Neural progenitor cell (in vitro differentiated cells): ENCODE measurements at regions not wholly inside any gene's neighbourhood (a gene's known extent, or its start where the extent isn't known, plus 50 kb on each side); places are given as distances from the start of the nearest gene placed in this dataset.

Experiments
- DNase-seq: peaks from one replicate; pipeline ENCODE4 v3.0.0-alpha.2; 2016; ENCODE audit warnings: low spot score
- H2AFZ ChIP-seq: fragments of 200-600 bp; sonication (generic); replicated peaks from 2 replicates; pipeline ENCODE4 v1.6.1; 2016; ENCODE audit warnings: antibody characterized with exemption
- H3F3A ChIP-seq: fragments of 200-600 bp; sonication (generic); 2 replicates; pipeline ENCODE4 v1.6.1; 2016; ENCODE audit warnings: antibody characterized with exemption, low read depth
- H3K27ac ChIP-seq: fragments of 200-600 bp; sonication (generic); 2 replicates; pipeline ENCODE4 v1.5.1; 2016; ENCODE audit warnings: mild to moderate bottlenecking
- H3K27me3 ChIP-seq: fragments of 200-600 bp; sonication (generic); 2 replicates; pipeline ENCODE4 v1.6.1; 2016; ENCODE audit warnings: mild to moderate bottlenecking, moderate library complexity
- H3K36me3 ChIP-seq: fragments of 200-600 bp; sonication (generic); 2 replicates; pipeline ENCODE4 v1.5.1; 2016
- H3K4me1 ChIP-seq: fragments of 200-600 bp; sonication (generic); 2 replicates; pipeline ENCODE4 v1.6.1; 2016; ENCODE audit warnings: mixed run types
- H3K4me2 ChIP-seq: fragments of 200-600 bp; sonication (generic); 2 replicates; pipeline ENCODE4 v1.6.1; 2016
- H3K4me3 ChIP-seq: fragments of 200-600 bp; sonication (generic); 2 replicates; pipeline ENCODE4 v1.5.1; 2016
- H3K79me2 ChIP-seq: fragments of 200-600 bp; sonication (generic); 2 replicates; pipeline ENCODE4 v1.6.1; 2016; ENCODE audit warnings: low read depth
- H3K9ac ChIP-seq: fragments of 200-600 bp; sonication (generic); 2 replicates; pipeline ENCODE4 v1.6.1; 2016
- H3K9me3 ChIP-seq: fragments of 200-600 bp; sonication (generic); 2 replicates; pipeline ENCODE4 v1.5.1; 2016; ENCODE audit warnings: low read depth
- H4K20me1 ChIP-seq: fragments of 200-600 bp; sonication (generic); 2 replicates; pipeline ENCODE4 v1.6.1; 2016; ENCODE audit warnings: low read depth
- H3K27ac Mint-ChIP-seq: 3 replicates; pipeline ENCODE4 v1.8.0; 2021; ENCODE audit warnings: mixed read lengths
- H3K27me3 Mint-ChIP-seq: 2 replicates; pipeline ENCODE4 v1.8.0; 2022; ENCODE audit warnings: low read depth, mild to moderate bottlenecking, inconsistent platforms, moderate library complexity, mixed read lengths; ENCODE audit not compliant: insufficient read depth
- H3K36me3 Mint-ChIP-seq: 3 replicates; pipeline ENCODE4 v1.8.0; 2021; ENCODE audit warnings: mixed read lengths
- H3K4me1 Mint-ChIP-seq: 3 replicates; pipeline ENCODE4 v1.8.0; 2021; ENCODE audit warnings: mixed read lengths
- H3K4me3 Mint-ChIP-seq: 3 replicates; pipeline ENCODE4 v1.8.0; 2021; ENCODE audit warnings: mild to moderate bottlenecking, moderate library complexity, mixed read lengths
- H3K9me3 Mint-ChIP-seq: 3 replicates; pipeline ENCODE4 v1.8.0; 2020; ENCODE audit warnings: mixed read lengths
- EZH2 ChIP-seq: fragments of 200-600 bp; sonication (generic); IDR thresholded peaks from 2 replicates; pipeline ENCODE4 v1.6.1; 2017; ENCODE audit warnings: antibody characterized with exemption, mild to moderate bottlenecking, moderate library complexity
- EZH2phosphoT487 ChIP-seq: fragments of 200-600 bp; sonication (generic); IDR thresholded peaks from 2 replicates; pipeline ENCODE4 v1.6.1; 2017; ENCODE audit warnings: antibody characterized with exemption
- TF ChIP-seq, protein P1 (sequence below): fragments of 200-600 bp; sonication (generic); IDR thresholded peaks from 2 replicates; pipeline ENCODE4 v1.5.1; 2017; ENCODE audit warnings: antibody characterized with exemption, mild to moderate bottlenecking

DNA sequence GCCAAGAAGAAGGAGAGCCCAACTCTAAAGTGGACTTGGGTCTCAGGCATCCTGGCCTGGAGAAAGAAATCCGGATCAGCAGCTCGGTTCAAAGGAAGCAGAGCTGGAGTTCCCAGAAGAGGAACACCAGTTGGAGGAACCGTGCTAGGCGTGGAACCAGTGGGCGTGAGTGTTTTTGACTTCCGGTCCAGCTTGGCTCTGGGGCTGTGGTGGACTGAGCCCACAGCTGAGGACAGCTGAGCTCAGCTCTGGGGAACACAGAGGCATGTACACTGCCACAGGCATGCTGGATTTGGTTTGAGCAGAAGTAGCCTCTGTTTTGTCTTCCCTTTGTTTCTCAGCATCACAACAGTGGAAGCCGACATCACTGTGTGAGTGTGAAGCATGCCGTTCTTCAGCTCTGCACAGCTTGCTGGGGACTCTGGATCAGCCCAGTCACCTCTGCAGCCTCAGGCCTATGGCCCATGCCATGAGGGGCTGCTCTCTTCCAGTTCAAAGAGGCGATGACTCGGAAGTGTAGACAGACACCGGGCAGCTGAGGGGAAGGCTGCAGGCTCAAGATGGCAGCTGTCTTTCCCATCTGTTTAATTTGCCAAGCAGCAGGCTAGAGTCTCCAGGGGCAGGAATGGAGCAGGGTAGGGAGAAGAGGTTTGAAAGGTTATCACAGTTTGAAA lies 185.8 kb upstream of the UBE3A start:
- Mint-ChIP-seq H3K36me3 (no peaks in the 10 kb centered on the region), H3K4me3 (no peak overlapping the region), H3K27me3 (peaks cover 4% of the 10 kb centered on the region), H3K27ac (peak overlapping the region; percentile 10), H3K9me3 (peaks cover 17% of the 10 kb centered on the region), H3K4me1 (no peaks in the 10 kb centered on the region)
- no peak overlapping the region for H3K4me3 ChIP-seq
- DNase-seq = no peak
- H3K27ac ChIP-seq = no peak overlapping the region
- H3K4me1 ChIP-seq = no peaks in the 10 kb centered on the region
- H3K79me2 ChIP-seq = no peaks in the 10 kb centered on the region
- H3K27me3 ChIP-seq = no peaks in the 10 kb centered on the region
- no peaks in the 10 kb centered on the region for H3F3A ChIP-seq
- H3K9ac ChIP-seq = no peak overlapping the region
- no peak for TF ChIP-seq EZH2phosphoT487
- TF ChIP-seq, protein P1, sequence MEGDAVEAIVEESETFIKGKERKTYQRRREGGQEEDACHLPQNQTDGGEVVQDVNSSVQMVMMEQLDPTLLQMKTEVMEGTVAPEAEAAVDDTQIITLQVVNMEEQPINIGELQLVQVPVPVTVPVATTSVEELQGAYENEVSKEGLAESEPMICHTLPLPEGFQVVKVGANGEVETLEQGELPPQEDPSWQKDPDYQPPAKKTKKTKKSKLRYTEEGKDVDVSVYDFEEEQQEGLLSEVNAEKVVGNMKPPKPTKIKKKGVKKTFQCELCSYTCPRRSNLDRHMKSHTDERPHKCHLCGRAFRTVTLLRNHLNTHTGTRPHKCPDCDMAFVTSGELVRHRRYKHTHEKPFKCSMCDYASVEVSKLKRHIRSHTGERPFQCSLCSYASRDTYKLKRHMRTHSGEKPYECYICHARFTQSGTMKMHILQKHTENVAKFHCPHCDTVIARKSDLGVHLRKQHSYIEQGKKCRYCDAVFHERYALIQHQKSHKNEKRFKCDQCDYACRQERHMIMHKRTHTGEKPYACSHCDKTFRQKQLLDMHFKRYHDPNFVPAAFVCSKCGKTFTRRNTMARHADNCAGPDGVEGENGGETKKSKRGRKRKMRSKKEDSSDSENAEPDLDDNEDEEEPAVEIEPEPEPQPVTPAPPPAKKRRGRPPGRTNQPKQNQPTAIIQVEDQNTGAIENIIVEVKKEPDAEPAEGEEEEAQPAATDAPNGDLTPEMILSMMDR = no peak
- TF ChIP-seq EZH2 = no peak
- no peaks in the 10 kb centered on the region for H4K20me1 ChIP-seq
- no peaks in the 10 kb centered on the region for H3K9me3 ChIP-seq
- no peak overlapping the region for H3K4me2 ChIP-seq
- no peaks in the 10 kb centered on the region for H3K36me3 ChIP-seq
- H2AFZ ChIP-seq = no peak overlapping the region

DNA sequence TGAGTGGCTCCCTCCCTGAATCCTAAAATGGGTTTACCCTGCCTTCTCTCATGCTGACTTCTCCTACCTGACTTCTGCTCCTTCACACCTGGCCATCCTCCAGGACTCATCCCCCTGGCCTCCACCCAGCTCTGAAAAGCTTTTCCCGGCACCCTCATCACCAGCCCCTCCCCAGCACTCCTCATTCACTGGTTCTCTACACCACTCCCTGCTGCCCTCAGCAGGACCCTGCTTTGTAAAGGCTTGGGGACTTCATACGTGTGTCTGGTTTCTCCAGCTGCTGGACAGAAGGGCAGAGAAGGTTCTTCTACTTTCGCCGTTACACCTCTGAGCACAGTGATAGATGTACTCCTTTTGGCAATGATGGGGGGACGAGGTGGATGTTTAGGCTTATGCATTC lies 184.9 kb upstream of the UBE3A start:
- Mint-ChIP-seq H3K9me3 (peaks cover 11% of the 10 kb centered on the region), H3K27me3 (peaks cover 4% of the 10 kb centered on the region), H3K4me3 (no peak overlapping the region), H3K36me3 (no peaks in the 10 kb centered on the region), H3K27ac (no peak overlapping the region), H3K4me1 (peaks cover 3% of the 10 kb centered on the region)
- Histone ChIP-seq H4K20me1 (no peaks in the 10 kb centered on the region), H3K4me2 (no peak overlapping the region), H3K79me2 (no peaks in the 10 kb centered on the region), H3K4me1 (no peaks in the 10 kb centered on the region), H3F3A (no peaks in the 10 kb centered on the region), H3K27ac (no peak overlapping the region), H3K9me3 (no peaks in the 10 kb centered on the region), H3K27me3 (no peaks in the 10 kb centered on the region), H3K4me3 (no peak overlapping the region), H2AFZ (no peak overlapping the region), H3K9ac (no peak overlapping the region), H3K36me3 (no peaks in the 10 kb centered on the region)
- no peak for DNase-seq
- TF ChIP-seq EZH2 (no peak), EZH2phosphoT487 (no peak)
- TF ChIP-seq, protein P1 = no peak

DNA sequence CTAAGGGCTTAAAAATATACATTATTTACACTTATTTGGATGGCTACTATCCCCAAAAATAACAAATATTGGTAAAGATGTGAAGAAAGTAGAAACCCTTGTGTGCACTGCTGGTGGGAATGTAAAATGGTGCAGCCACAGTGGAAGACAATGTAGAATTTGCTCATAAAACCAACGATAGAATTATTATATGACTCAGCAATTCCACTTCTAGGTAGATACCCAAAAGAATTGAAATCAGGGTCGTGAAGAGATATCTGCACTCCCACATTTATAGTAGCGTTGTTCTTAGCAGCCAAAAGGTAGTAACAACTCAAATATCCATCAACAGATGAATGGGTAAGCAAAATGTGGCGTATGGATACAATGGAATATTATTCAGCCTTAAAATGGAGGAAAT lies 181.6 kb upstream of the UBE3A start:
- Histone ChIP-seq H3K9ac (no peak overlapping the region), H2AFZ (no peak overlapping the region), H3K4me2 (no peak overlapping the region), H3K27me3 (no peaks in the 10 kb centered on the region), H3K79me2 (no peaks in the 10 kb centered on the region), H4K20me1 (no peaks in the 10 kb centered on the region), H3K27ac (no peak overlapping the region), H3K4me1 (no peaks in the 10 kb centered on the region), H3K36me3 (no peaks in the 10 kb centered on the region), H3F3A (no peaks in the 10 kb centered on the region), H3K4me3 (no peak overlapping the region), H3K9me3 (no peaks in the 10 kb centered on the region)
- Mint-ChIP-seq H3K27me3 (peaks cover 6% of the 10 kb centered on the region), H3K4me1 (peaks cover 3% of the 10 kb centered on the region), H3K9me3 (peaks cover 6% of the 10 kb centered on the region), H3K4me3 (no peak overlapping the region), H3K27ac (no peak overlapping the region), H3K36me3 (no peaks in the 10 kb centered on the region)
- no peak for DNase-seq
- TF ChIP-seq EZH2 (no peak), EZH2phosphoT487 (no peak)
- TF ChIP-seq, protein P1 = no peak
